Mucosa of gallbladder (tissue), 1 donor: ENCODE measurements at regions not wholly inside any gene's neighbourhood (a gene's known extent, or its start where the extent isn't known, plus 50 kb on each side); places are given as distances from the start of the nearest gene placed in this dataset.
A peak's percentile ranks its signal among the peaks of the same experiment; 100 is the strongest.
"Not testable (repeated sequence)": the region's sequence is repeated elsewhere in the genome, so short reads cannot be mapped to it uniquely, and the experiment has no call there.

ENCODE experiments used
- DNase-seq: peaks from one replicate; pipeline ENCODE4 v3.0.0-alpha.2; 2020; ENCODE audit warnings: low spot score
- donor health status: DM: no; HTN: no; CAD: no.

GRCh38 chr6:55058682-55059081 is 115.6 kb upstream of the HCRTR2 start:
- no peak for DNase-seq

DNA sequence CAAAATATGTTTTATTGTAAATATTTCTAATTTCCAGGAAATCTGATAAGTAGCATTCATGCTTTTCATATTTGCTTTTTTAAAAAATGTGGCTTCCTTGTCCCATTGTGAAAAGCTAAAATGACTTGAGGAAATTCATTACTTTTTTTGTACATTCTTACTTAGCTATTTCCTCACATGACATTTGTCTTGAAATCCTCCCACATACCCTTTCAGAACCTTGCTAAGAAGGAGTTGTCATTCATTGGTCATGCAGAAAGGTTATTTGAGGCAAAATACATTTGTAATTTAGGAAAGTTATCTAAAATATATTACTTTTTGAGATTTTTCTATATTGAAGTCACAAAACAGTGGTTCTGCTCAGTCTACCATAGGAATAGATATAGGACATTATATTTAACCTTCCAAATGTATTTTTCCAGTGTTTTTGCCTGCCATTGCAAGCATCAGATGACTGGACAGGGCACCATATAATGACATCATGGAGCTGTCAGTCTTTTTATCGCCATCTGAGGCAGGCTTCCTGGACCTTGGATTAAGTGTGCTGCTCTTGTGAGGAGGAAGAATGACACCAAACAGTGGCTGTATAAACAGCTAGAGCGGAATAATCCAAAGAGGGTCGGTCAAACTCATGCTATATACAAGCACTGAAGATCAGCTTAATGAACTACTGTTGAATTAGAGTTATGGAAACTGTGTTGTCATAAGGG is 109.4 kb upstream of the HCRTR2 start:
- DNase-seq = no peak

DNA sequence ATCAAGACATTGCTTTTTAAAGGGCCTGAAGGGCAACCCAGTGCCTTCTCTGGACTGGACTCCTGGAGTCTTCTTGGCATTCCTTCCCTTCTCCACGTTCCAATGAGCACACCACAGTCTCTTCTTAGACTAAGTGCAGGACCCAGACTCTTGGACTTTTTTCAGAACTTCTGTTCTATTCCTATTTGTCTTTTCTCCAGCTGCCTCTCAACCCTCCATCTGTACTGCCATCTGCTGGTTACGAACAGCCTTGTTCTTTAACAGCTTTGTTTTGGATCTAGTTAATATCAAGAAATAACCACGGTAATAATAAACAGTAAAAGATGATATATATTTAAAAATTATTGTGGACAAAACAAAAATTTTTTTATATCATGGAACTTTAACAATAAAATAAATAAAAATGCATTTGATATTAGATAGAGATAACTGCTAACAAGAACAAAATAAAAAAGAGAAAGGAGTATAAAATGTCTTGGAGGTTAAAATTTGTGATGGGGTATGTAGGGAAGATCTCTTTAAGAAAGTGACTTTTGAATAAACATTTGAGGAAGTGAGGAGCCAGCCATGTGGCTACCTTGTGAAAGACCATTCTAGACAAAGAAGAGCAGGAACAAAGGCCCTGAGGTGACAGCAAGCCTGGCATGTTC is 105.1 kb upstream of the HCRTR2 start:
- peak; percentile 48 for DNase-seq

- DNase-seq = no peak
Observed at GRCh38 chr6:55082021-55082420, 92.3 kb upstream of the HCRTR2 start.

- DNase-seq = not testable (repeated sequence)
Observed at GRCh38 chr6:55088011-55088410, 86.3 kb upstream of the HCRTR2 start.

DNA sequence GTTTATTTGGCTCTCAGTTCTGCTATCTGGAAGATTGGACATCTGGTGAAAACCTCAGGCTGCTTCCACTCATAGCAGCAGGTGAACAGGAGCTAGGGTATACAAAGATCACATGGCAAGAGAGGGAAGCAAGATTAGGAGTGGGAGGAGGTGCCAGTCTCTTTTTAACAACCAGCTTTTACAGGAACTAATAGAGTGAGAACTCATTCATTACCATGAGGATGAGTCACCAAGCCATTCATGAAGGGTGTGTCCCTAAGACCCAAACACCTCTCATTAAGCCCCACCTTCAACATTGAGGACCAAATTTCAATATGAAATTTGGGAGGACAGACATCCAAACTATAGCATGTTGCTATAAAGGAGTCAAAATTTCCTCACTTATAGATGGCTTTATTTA is 85.4 kb upstream of the HCRTR2 start:
- DNase-seq = no peak

DNA sequence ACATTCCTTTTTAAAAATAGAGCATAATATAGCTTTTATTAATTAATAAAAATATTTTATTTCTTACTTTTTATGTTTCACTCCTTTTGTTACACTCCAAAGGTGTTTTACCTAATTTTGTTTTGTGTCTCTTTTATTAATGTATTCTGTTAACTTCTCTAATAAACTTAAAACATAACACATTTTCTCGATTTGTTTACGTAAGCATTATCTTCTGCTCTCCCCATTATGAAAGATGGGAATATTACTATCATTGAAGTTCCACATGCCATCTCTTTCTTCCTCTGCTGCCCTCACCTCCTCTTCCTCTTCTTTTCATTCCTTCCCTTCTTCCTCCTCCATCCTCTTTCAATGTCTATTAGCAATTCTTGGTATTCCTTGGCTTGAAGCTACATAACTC is 85.0 kb upstream of the HCRTR2 start:
- no peak for DNase-seq

DNA sequence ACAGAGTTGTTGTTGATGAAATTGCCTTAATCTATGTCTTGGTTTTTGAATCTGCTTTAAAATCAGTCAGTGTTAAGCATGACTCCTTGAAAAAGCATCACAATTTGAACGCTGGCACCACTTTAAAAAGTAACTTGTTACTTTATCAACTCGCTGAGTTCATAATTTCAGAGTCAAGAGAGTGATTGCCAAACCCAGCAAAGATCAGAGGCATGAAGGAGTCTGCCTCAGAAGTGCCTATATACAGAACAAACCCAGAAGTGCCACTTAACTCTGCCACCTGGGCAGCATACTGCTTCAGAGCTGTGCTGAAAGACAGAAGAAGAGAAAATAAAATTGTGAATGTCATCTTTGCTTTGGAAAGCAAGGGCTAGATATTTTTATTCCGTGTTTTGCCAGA is 73.6 kb upstream of the HCRTR2 start:
- DNase-seq = no peak

- no peak for DNase-seq
Observed at GRCh38 chr6:55101157-55101556, 73.2 kb upstream of the HCRTR2 start.

- DNase-seq = no peak
Observed at GRCh38 chr6:55108134-55109130, 65.9 kb upstream of the HCRTR2 start.

DNA sequence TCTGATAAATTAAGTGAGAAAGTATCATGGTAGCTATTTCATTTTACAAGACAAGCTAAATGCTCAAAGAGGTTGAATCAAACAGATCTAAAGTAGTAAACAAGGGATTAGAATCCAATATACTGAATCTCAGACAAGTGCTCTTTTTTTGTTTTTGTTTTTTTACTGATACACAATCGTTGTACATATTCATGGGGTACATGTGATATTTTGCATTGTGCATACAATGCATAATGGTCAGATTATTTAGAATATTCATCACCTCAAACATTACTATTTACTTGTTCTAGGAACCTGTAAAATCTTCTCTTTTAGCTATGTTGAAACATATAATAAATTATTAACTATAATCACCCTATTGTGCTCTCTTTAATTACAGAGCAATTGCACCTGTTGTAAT is 57.0 kb upstream of the HCRTR2 start:
- no peak for DNase-seq

DNA sequence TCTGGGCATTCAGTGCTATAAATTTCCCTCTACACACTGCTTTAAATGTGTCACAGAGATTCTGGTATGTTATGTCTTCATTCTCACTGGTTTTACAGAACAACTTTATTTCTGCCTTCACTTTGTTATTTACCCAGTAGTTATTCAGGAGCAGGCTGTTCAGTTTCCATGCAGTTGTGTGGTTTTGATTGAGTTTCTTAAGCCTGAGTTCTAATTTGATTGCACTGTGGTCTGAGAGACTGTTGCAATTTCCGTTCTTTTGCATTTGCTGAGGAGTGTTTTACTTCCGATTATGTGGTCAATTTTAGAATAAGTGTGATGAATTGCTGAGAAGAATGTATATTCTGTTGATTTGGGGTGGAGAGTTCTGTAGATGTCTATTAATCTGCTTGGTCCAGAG is 50.1 kb upstream of the HCRTR2 start:
- DNase-seq = not testable (repeated sequence)
